D721Med (cell line): ENCODE measurements at regions not wholly inside any gene's neighbourhood (a gene's known extent, or its start where the extent isn't known, plus 50 kb on each side); places are given as distances from the start of the nearest gene placed in this dataset.

ENCODE experiments used
- DNase-seq: peaks from one replicate; pipeline ENCODE4 v3.0.0; 2011; ENCODE audit warnings: low spot score; ENCODE audit not compliant: insufficient read length
- FAIRE-seq: peaks from 2 replicates; lab custom pipeline; 2011; peaks lifted over from hg19 to GRCh38; lab: Jason Lieb, UNC
- TF ChIP-seq, protein P1 (sequence below): IDR thresholded peaks from 2 replicates; pipeline ENCODE4 v1.5.1; 2012; ENCODE audit warnings: mild to moderate bottlenecking, control low read depth; ENCODE audit not compliant: insufficient read depth; ENCODE audit errors: missing control alignments

DNA sequence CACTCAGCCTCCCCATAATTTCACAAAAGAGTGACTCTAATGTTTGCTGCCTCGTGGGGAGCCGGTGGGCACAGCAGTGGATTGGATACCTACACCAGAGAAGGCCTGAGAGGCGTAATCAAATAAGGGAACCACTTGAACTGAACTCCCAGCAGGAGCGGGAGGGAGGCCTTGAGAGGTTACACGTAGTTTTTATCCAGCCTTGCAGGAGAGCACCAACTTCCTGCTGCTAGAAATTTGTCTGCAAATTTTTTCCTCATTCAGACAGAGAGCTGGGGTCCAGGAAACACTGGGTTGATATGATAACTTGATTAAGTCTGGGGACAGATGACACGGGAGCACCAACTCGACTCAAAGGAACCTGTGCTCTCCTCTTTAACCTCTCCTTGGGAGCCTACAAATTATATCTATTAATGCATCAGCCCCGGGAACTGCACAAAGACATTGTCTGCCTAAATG lies 69.8 kb downstream of the HES1 start:
- DNase-seq: no peak
- FAIRE-seq: no peak
- TF ChIP-seq, protein P1, sequence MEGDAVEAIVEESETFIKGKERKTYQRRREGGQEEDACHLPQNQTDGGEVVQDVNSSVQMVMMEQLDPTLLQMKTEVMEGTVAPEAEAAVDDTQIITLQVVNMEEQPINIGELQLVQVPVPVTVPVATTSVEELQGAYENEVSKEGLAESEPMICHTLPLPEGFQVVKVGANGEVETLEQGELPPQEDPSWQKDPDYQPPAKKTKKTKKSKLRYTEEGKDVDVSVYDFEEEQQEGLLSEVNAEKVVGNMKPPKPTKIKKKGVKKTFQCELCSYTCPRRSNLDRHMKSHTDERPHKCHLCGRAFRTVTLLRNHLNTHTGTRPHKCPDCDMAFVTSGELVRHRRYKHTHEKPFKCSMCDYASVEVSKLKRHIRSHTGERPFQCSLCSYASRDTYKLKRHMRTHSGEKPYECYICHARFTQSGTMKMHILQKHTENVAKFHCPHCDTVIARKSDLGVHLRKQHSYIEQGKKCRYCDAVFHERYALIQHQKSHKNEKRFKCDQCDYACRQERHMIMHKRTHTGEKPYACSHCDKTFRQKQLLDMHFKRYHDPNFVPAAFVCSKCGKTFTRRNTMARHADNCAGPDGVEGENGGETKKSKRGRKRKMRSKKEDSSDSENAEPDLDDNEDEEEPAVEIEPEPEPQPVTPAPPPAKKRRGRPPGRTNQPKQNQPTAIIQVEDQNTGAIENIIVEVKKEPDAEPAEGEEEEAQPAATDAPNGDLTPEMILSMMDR: no peak

DNA sequence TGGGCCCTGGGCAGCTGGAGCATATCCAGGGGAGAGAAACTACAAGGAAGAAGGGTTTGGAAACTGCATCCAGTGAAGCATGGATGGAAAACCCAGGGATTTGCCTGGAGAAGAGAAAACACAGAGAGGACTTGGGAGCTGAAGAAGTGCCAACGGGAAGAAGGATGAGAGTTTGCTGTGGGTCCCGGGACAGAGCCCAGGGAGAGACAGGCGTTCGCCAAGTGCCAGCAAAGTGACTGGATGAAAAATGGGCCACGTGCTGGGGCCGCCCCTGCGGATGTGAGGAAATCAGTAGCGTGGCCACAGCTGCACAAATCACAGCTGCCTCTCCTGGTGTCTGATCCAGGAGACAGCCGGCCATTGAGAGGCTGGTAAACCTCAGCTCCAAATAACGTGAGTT lies 70.4 kb downstream of the HES1 start:
- DNase-seq: no peak
- no peak for FAIRE-seq
- TF ChIP-seq, protein P1: no peak

DNA sequence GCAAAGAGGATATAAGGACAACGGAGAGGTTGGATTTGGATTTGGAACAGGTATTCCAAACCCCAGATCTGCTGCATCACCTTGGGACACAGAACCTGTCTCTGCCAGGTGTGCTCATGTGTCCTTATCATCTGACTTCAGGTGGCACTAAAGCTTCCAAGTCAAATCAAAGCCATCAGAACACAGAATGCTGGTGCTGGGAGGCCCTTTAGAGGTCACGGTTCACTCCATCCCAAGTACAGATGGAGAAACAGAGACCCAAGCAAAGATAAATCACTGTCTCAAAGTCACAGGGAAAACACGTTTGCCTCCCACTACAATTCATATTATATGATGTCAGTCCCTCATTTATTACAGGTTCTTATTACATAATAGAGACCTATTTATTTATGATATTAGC lies 72.8 kb downstream of the HES1 start:
- no peak for FAIRE-seq
- TF ChIP-seq, protein P1: no peak
- no peak for DNase-seq

DNA sequence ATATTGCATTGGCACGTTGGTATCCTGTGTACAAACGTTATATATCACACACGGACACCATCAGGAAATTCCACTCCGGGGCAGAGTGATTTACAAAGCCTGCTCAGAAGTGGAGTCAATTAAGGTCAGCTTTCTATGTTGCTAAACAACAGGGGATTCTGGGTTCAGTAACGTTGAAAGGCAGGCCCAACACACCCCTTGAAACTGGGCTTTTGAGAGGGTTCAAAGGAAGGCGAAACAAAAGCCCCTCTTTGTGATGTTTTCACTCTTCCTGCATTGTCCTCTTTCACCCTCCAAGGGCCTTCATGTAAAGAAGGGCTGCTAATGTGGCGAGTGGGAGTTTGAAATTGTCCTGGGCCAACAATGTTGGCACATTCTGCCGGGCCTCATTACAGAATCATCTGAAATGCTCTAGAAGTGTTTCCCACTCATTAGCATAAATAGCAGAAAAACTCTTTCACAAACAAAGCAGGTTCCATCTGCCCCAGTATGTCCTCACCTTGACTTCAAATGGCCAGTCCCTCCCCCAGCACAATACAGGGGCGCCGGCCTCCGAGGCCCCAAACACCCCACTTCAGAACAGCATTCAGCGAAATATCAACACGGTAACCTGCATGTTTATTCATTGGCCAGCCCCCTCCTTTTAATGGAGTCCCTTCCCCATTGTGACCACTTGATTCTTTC lies 76.4 kb downstream of the HES1 start:
- TF ChIP-seq, protein P1: no peak
- FAIRE-seq: no peak
- DNase-seq: no peak

DNA sequence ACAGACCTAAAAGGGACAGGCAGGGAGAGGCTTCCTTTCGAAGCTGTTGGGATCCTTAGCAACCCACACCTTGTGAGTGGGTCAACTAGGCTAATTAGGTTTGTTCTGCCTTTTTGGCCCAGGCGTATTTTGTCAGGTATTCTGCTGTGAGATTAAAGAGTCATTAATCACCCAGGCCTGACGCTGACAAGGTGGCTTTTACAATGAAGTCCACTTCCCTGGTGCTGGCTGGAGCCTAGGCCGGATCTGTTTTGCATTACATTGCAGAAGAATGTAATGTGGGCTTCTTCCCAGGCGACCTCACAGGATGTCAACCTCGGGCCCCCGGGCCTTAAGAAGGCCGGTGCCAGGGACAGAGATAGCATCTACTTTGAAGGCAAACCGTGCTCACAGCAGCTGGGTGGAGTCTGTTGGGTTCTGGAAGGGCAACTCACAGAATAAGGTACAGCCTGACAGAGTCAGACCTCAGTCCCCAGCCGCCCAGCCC lies 76.9 kb downstream of the HES1 start:
- DNase-seq (no peak), FAIRE-seq (no peak)
- TF ChIP-seq, protein P1: no peak

DNA sequence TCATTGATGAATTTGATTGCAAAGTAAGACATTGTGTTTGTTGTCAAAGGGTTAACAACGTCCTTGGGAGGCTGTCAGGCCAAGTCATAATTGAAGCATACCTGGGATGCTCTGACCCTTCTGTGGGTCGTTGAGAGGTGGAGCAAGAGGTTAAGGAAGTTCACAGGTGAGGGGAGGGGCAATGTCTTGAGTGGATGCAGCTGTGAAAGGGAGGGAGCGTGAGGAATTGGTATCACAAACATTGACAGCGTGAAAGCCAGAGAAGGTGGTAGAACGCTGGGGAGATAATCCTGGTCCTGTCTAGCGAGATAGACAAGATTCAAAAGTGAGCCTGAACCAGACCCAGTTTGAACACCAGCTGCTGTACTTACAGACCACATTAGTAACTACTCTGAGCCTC lies 79.4 kb downstream of the HES1 start:
- no peak for DNase-seq
- FAIRE-seq: no peak
- TF ChIP-seq, protein P1: no peak
